IMR-90 (cell line): ENCODE measurements at regions not wholly inside any gene's neighbourhood (a gene's known extent, or its start where the extent isn't known, plus 50 kb on each side); places are given as distances from the start of the nearest gene placed in this dataset.

ENCODE experiments used
- ATAC-seq: fragments of 200-7000 bp; cut with Tn5 transposase; 2 replicates; pipeline ENCODE4 v1.9.1; 2020; ENCODE audit warnings: low read depth, mild to moderate bottlenecking, moderate library complexity
- BruUV-seq: library from RNA; stranded (reverse); fragments of 400-500 nt; replicated peaks from 2 replicates; lab custom pipeline; 2021; lab: Mats Ljungman, UMichigan
- CTCF ChIA-PET: fragments of 300-600 bp; formaldehyde crosslinking; extraction: SDS; loops from one replicate; lab custom pipeline; 2021; ENCODE audit warnings: antibody characterized with exemption; lab: Yijun Ruan, JAX
- POLR2A ChIA-PET: fragments of 300-600 bp; sonication (Branson Sonifier 250); formaldehyde crosslinking; loops from one replicate; lab custom pipeline; 2022; ENCODE audit warnings: antibody characterized with exemption; ENCODE audit not compliant: unreplicated experiment; lab: Charles Lee
- DNase-seq: peaks from one replicate; pipeline ENCODE4 v3.0.0; 2013
- H2AFZ ChIP-seq: replicated peaks from 2 replicates; pipeline ENCODE3; 2013; ENCODE audit warnings: low read length, mild to moderate bottlenecking; ENCODE audit not compliant: poor library complexity
- H2AK5ac ChIP-seq: 2 replicates; pipeline ENCODE4 v1.6.1; 2013; ENCODE audit warnings: low read depth, low read length, inconsistent platforms
- H2AK9ac ChIP-seq: replicated peaks from 2 replicates; pipeline ENCODE3; 2013; ENCODE audit warnings: mild to moderate bottlenecking, low read depth, low read length, moderate library complexity; ENCODE audit not compliant: poor library complexity
- H2BK120ac ChIP-seq: 2 replicates; pipeline ENCODE4 v1.6.1; 2013; ENCODE audit warnings: low read depth, low read length, inconsistent platforms
- H2BK15ac ChIP-seq: 3 replicates; pipeline ENCODE4 v1.6.1; 2013; ENCODE audit warnings: low read depth, low read length, inconsistent platforms
- H2BK20ac ChIP-seq: 2 replicates; pipeline ENCODE4 v1.6.1; 2013; ENCODE audit warnings: low read depth, mild to moderate bottlenecking, inconsistent platforms, low read length, moderate library complexity
- H2BK5ac ChIP-seq: 2 replicates; pipeline ENCODE4 v1.6.1; 2013; ENCODE audit warnings: mild to moderate bottlenecking, low read depth, low read length, inconsistent platforms; ENCODE audit not compliant: poor library complexity, severe bottlenecking
- H3K14ac ChIP-seq: replicated peaks from 2 replicates; pipeline ENCODE4 v1.6.1; 2013; ENCODE audit warnings: low read depth, low read length, inconsistent platforms
- H3K18ac ChIP-seq: 2 replicates; pipeline ENCODE4 v1.6.1; 2013; ENCODE audit warnings: low read depth, low read length, control low read depth
- H3K23ac ChIP-seq: 2 replicates; pipeline ENCODE4 v1.6.1; 2013; ENCODE audit warnings: low read depth, low read length, inconsistent platforms
- H3K27ac ChIP-seq: 2 replicates; pipeline ENCODE4 v1.5.1; 2013; ENCODE audit warnings: mild to moderate bottlenecking, control low read depth, low read length; ENCODE audit not compliant: insufficient read depth
- H3K27me3 ChIP-seq: 2 replicates; pipeline ENCODE4 v1.6.1; 2013; ENCODE audit warnings: low read length; ENCODE audit not compliant: control insufficient read depth, insufficient read depth
- H3K36me3 ChIP-seq: 2 replicates; pipeline ENCODE4 v1.6.1; 2013; ENCODE audit warnings: low read length, mixed read lengths; ENCODE audit not compliant: control insufficient read depth, insufficient read depth
- H3K4ac ChIP-seq: 2 replicates; pipeline ENCODE4 v1.6.1; 2013; ENCODE audit warnings: low read depth, low read length, inconsistent platforms
- H3K4me1 ChIP-seq: 2 replicates; pipeline ENCODE4 v1.6.1; 2013; ENCODE audit warnings: low read length, mixed read lengths; ENCODE audit not compliant: control insufficient read depth, insufficient read depth
- H3K4me2 ChIP-seq: 2 replicates; pipeline ENCODE4 v1.6.1; 2013; ENCODE audit warnings: low read depth, mild to moderate bottlenecking, control low read depth, low read length, moderate library complexity
- H3K4me3 ChIP-seq: 2 replicates; pipeline ENCODE4 v1.5.1; 2013; ENCODE audit warnings: low read depth, mild to moderate bottlenecking, control low read depth, low read length, moderate library complexity; ENCODE audit not compliant: insufficient read depth
- H3K56ac ChIP-seq: 2 replicates; pipeline ENCODE4 v1.6.1; 2013; ENCODE audit warnings: low read length, inconsistent platforms; ENCODE audit not compliant: insufficient read depth; ENCODE audit errors: extremely low read depth
- H3K79me1 ChIP-seq, 2 experiments: 2 replicates each; pipeline ENCODE4 v1.6.1; 2013; ENCODE audit warnings: low read length in 2 of 2, inconsistent platforms in 1 of 2, low read depth in 1 of 2
- H3K9ac ChIP-seq: 2 replicates; pipeline ENCODE4 v1.6.1; 2013; ENCODE audit warnings: low read depth, low read length, control low read depth
- H3K9me1 ChIP-seq: 2 replicates; pipeline ENCODE4 v1.6.1; 2013; ENCODE audit warnings: low read length, inconsistent platforms; ENCODE audit not compliant: insufficient read depth
- H3K9me3 ChIP-seq: 2 replicates; pipeline ENCODE4 v1.6.1; 2013; ENCODE audit warnings: low read length; ENCODE audit not compliant: control insufficient read depth, insufficient read depth
- H4K20me1 ChIP-seq: 2 replicates; pipeline ENCODE4 v1.6.1; 2013; ENCODE audit warnings: low read length, inconsistent platforms; ENCODE audit not compliant: insufficient read depth
- H4K5ac ChIP-seq: 2 replicates; pipeline ENCODE4 v1.6.1; 2013; ENCODE audit warnings: mild to moderate bottlenecking, low read depth, low read length, control low read depth
- H4K8ac ChIP-seq, 2 experiments: 2 replicates each; pipeline ENCODE4 v1.6.1; 2013; ENCODE audit warnings: low read depth in 2 of 2, low read length in 2 of 2, control low read depth in 1 of 2, inconsistent platforms in 1 of 2
- H4K91ac ChIP-seq: 2 replicates; pipeline ENCODE4 v1.6.1; 2013; ENCODE audit warnings: low read depth, low read length, inconsistent platforms; ENCODE audit not compliant: insufficient read depth
- BHLHE40 ChIP-seq: fragments of 150-350 bp; IDR thresholded peaks from 2 replicates; pipeline ENCODE4 v1.6.1; 2016; ENCODE audit warnings: mild to moderate bottlenecking, low read depth, low read length
- CEBPB ChIP-seq: IDR thresholded peaks from 2 replicates; pipeline ENCODE4 v1.6.1; 2012; ENCODE audit warnings: low read depth, low read length, improper control_type of control experiment
- CHD1 ChIP-seq: IDR thresholded peaks from 2 replicates; pipeline ENCODE4 v1.6.1; 2012; ENCODE audit warnings: low read depth, low read length, improper control_type of control experiment
- FOS ChIP-seq: fragments of 150-350 bp; IDR thresholded peaks from 2 replicates; pipeline ENCODE4 v1.6.1; 2016; ENCODE audit warnings: low read depth, low read length
- MAZ ChIP-seq: IDR thresholded peaks from 2 replicates; pipeline ENCODE4 v1.6.1; 2012; ENCODE audit warnings: low read depth, mild to moderate bottlenecking, low read length, improper control_type of control experiment, moderate library complexity, borderline replicate concordance
- MXI1 ChIP-seq: IDR thresholded peaks from 2 replicates; pipeline ENCODE4 v1.6.1; 2012; ENCODE audit warnings: low read depth, mild to moderate bottlenecking, low read length, moderate library complexity, borderline replicate concordance
- NFE2L2 ChIP-seq: fragments of 150-350 bp; IDR thresholded peaks from 2 replicates; pipeline ENCODE4 v1.6.1; 2016; ENCODE audit warnings: low read depth, mild to moderate bottlenecking, low read length
- POLR2A ChIP-seq: IDR thresholded peaks from 2 replicates; pipeline ENCODE4 v1.6.1; 2012; ENCODE audit warnings: mild to moderate bottlenecking, low read depth, low read length
- RAD21 ChIP-seq: IDR thresholded peaks from 2 replicates; pipeline ENCODE4 v1.6.1; 2012; ENCODE audit warnings: low read length, improper control_type of control experiment
- RCOR1 ChIP-seq: IDR thresholded peaks from 2 replicates; pipeline ENCODE4 v1.6.1; 2012; ENCODE audit warnings: mild to moderate bottlenecking, low read length, improper control_type of control experiment; ENCODE audit not compliant: insufficient replicate concordance
- RFX5 ChIP-seq: IDR thresholded peaks from 2 replicates; pipeline ENCODE4 v1.8.0; 2012; ENCODE audit warnings: low read depth, mild to moderate bottlenecking, low read length, moderate library complexity
- SMC3 ChIP-seq: fragments of 150-350 bp; IDR thresholded peaks from 2 replicates; pipeline ENCODE4 v1.6.1; 2016; ENCODE audit warnings: low read depth, mild to moderate bottlenecking, antibody characterized with exemption, low read length, moderate library complexity
- WGBS, 2 experiments: methylation state at CpG; one replicate each; pipeline versions ENCODE4 v1.1.5 to v1.1.7; 2013; ENCODE audit warnings: missing lambda C conversion rate in 2 of 2; ENCODE audit not compliant: insufficient read length in 1 of 2; ENCODE audit errors: extremely low coverage in 2 of 2; 5-methylcytosine and 5-hydroxymethylcytosine counted together
- dilution Hi-C: fragments of 300-500 bp; cut with HindIII; formaldehyde crosslinking; loops from one replicate; pipeline ENCODE4 v1.14.3; 2018; ENCODE audit warnings: low sequenced_read_pairs; ENCODE audit not compliant: unreplicated experiment
- in situ Hi-C: fragments of 300-500 bp; cut with MboI; formaldehyde crosslinking; loops from 3 replicates; pipeline ENCODE4 v1.14.3; 2019; ENCODE audit warnings: low sequenced_read_pairs, inconsistent platforms, mixed read lengths
- intact Hi-C: fragments of 100-400 bp; cut with micrococcal nuclease; formaldehyde crosslinking; loops from 2 replicates; pipeline ENCODE4 v1.10.0; 2022
- TF ChIP-seq, protein P1 (sequence below): conservative IDR thresholded peaks from 2 replicates; pipeline ENCODE4 v1.5.1; 2012; ENCODE audit warnings: mild to moderate bottlenecking, low read depth, low read length, improper control_type of control experiment
- TF ChIP-seq, protein P2 (sequence below): fragments of 150-350 bp; IDR thresholded peaks from 2 replicates; pipeline ENCODE4 v1.6.1; 2017; ENCODE audit warnings: mild to moderate bottlenecking, antibody characterized with exemption, low read length, low read depth

DNA sequence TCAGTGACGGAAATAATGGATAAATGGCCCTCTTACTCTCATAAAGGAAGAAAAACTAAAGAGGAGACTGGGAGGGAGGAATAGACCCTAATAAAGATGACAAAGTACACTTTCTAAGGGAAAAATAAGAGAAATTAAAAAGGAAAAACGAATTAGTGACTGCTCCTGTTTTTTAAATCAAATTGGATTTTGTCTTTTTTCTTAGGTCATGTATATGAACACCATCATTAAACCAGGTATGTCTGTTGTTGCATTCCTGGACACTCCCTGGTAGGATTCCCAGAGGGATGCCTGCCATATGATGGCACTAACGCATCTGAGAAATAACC lies 59.4 kb upstream of the BTN3A2 start:
- H3K4me3 ChIP-seq, result no peak overlapping the region
- H3K18ac ChIP-seq, result peak overlapping the region; percentile 3; the same call in 1 of the 2 replicates
- no peak overlapping the region for H3K4ac ChIP-seq
- in situ Hi-C loops, result loop anchor here (25.0 kb wide), 1 partner anchor 1507 kb away; a partner anchor contains a TSS
- no peak for DNase-seq
- no peak overlapping the region for H3K4me2 ChIP-seq
- no peak overlapping the region for H2BK5ac ChIP-seq
- no peak overlapping the region for H4K91ac ChIP-seq
- no peak overlapping the region for H3K9ac ChIP-seq
- H3K4me1 ChIP-seq, result peaks cover 7% of the 10 kb centered on the region; the same call in 1 of the 2 replicates
- H2BK20ac ChIP-seq, result no peak overlapping the region
- no peak overlapping the region for H2AK5ac ChIP-seq
- H3K14ac ChIP-seq, result no peak overlapping the region
- BruUV-seq, result no TSS peak
- H4K5ac ChIP-seq, result peak overlapping the region; percentile 39; the same call in 1 of the 2 replicates
- no peak overlapping the region; the same call in 2 of the 3 replicates for H2BK15ac ChIP-seq
- H3K27ac ChIP-seq, result no peak overlapping the region
- no peaks in the 10 kb centered on the region for H3K79me1 ChIP-seq
- H3K56ac ChIP-seq, result no peak overlapping the region
- no peaks in the 10 kb centered on the region; the same call in 1 of the 2 replicates for H4K20me1 ChIP-seq
- ChIA-PET CTCF (no interaction called here), POLR2A (no interaction called here)
- dilution Hi-C loops, result no loop called here
- no peaks in the 10 kb centered on the region; the same call in 1 of the 2 replicates for H3K9me1 ChIP-seq
- no peak overlapping the region for H2BK120ac ChIP-seq
- H2AK9ac ChIP-seq, result no peak overlapping the region
- H3K23ac ChIP-seq, result no peak overlapping the region
- no peaks in the 10 kb centered on the region for H3K36me3 ChIP-seq
- no peak for TF ChIP-seq MXI1
- TF ChIP-seq CEBPB, result no peak
- TF ChIP-seq, protein P1, sequence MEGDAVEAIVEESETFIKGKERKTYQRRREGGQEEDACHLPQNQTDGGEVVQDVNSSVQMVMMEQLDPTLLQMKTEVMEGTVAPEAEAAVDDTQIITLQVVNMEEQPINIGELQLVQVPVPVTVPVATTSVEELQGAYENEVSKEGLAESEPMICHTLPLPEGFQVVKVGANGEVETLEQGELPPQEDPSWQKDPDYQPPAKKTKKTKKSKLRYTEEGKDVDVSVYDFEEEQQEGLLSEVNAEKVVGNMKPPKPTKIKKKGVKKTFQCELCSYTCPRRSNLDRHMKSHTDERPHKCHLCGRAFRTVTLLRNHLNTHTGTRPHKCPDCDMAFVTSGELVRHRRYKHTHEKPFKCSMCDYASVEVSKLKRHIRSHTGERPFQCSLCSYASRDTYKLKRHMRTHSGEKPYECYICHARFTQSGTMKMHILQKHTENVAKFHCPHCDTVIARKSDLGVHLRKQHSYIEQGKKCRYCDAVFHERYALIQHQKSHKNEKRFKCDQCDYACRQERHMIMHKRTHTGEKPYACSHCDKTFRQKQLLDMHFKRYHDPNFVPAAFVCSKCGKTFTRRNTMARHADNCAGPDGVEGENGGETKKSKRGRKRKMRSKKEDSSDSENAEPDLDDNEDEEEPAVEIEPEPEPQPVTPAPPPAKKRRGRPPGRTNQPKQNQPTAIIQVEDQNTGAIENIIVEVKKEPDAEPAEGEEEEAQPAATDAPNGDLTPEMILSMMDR, result no peak
- TF ChIP-seq RAD21, result no peak
- TF ChIP-seq FOS, result no peak
- no peak for TF ChIP-seq MAZ
- no peak for TF ChIP-seq POLR2A
- TF ChIP-seq BHLHE40, result no peak
- TF ChIP-seq NFE2L2, result no peak
- TF ChIP-seq, protein P2, sequence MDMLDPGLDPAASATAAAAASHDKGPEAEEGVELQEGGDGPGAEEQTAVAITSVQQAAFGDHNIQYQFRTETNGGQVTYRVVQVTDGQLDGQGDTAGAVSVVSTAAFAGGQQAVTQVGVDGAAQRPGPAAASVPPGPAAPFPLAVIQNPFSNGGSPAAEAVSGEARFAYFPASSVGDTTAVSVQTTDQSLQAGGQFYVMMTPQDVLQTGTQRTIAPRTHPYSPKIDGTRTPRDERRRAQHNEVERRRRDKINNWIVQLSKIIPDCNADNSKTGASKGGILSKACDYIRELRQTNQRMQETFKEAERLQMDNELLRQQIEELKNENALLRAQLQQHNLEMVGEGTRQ, result no peak
- no peak for TF ChIP-seq CHD1
- no peak for TF ChIP-seq RFX5
- TF ChIP-seq RCOR1, result no peak
- TF ChIP-seq SMC3, result no peak
- WGBS, 2 experiments, result no CpG with 5 or more reads among the region's 3 CpGs
- H2AFZ ChIP-seq, result no peak overlapping the region
- no peak overlapping the region for H4K8ac ChIP-seq
- no peaks in the 10 kb centered on the region for H3K27me3 ChIP-seq
- H3K9me3 ChIP-seq, result no peaks in the 10 kb centered on the region
- intact Hi-C loops, result no loop called here
- ATAC-seq, result no peak
